ENCODE measurements at regions not wholly inside any gene's neighbourhood (a gene's known extent, or its start where the extent isn't known, plus 50 kb on each side); places are given as distances from the start of the nearest gene placed in this dataset.

DNA sequence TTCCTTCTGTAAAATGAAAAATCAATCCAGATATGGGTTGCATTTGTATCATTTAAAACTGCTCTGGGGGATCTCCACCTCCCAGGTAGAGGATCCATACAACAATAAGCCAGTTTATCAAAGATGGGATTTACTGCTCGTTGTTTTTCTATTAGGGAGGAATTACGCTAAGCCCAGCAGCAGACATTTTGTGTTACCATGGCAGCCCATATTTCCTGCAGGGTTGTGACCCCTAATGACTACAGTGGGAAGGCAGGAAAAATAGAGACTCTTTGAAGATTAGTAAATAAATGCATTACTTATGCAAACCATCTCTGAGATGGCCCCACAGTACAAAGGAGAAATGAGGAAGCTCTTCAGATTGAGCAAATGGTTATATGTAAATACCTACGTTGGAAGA is 253.4 kb upstream of the GPR101 start:
- TF ChIP-seq RAD21 (IDR thresholded peaks at IDR 0.05; ENCODE audit: low read depth) (no peak), REST (IDR thresholded peaks at IDR 0.05; ENCODE audit: low read depth) (no peak), EGR1 (IDR thresholded peaks at IDR 0.05) (no peak), YY1 (IDR thresholded peaks at IDR 0.05; ENCODE audit: low read depth) (no peak), EP300 (IDR thresholded peaks at IDR 0.05; ENCODE audit: borderline replicate concordance) (no peak)
- TF ChIP-seq, protein P1, sequence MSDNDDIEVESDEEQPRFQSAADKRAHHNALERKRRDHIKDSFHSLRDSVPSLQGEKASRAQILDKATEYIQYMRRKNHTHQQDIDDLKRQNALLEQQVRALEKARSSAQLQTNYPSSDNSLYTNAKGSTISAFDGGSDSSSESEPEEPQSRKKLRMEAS (IDR thresholded peaks at IDR 0.05) = no peak
- TF ChIP-seq, protein P2, sequence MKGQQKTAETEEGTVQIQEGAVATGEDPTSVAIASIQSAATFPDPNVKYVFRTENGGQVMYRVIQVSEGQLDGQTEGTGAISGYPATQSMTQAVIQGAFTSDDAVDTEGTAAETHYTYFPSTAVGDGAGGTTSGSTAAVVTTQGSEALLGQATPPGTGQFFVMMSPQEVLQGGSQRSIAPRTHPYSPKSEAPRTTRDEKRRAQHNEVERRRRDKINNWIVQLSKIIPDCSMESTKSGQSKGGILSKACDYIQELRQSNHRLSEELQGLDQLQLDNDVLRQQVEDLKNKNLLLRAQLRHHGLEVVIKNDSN (IDR thresholded peaks at IDR 0.05) = no peak
